ENCODE measurements at regions not wholly inside any gene's neighbourhood (a gene's known extent, or its start where the extent isn't known, plus 50 kb on each side); places are given as distances from the start of the nearest gene placed in this dataset.

DNA sequence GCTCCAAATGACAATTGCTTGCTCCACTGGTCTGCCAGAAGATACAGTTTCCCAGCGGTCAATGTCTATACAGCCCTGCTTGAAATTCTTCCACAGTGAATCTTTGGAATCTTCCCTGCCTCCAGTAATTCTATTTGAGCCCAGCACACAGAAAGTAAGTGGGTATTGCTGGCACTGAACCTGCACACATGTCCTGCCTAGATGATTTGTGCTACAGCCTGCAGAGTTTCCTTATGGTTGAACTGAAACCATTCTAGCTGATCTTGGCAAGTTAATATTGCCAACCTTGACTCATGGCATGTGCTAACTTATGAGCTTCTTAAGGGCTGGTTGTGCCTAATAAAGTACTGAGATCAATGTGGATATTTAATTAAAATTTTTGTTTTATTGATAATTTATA lies 553.8 kb upstream of the GNPDA2 start:
- TF ChIP-seq, protein P1, sequence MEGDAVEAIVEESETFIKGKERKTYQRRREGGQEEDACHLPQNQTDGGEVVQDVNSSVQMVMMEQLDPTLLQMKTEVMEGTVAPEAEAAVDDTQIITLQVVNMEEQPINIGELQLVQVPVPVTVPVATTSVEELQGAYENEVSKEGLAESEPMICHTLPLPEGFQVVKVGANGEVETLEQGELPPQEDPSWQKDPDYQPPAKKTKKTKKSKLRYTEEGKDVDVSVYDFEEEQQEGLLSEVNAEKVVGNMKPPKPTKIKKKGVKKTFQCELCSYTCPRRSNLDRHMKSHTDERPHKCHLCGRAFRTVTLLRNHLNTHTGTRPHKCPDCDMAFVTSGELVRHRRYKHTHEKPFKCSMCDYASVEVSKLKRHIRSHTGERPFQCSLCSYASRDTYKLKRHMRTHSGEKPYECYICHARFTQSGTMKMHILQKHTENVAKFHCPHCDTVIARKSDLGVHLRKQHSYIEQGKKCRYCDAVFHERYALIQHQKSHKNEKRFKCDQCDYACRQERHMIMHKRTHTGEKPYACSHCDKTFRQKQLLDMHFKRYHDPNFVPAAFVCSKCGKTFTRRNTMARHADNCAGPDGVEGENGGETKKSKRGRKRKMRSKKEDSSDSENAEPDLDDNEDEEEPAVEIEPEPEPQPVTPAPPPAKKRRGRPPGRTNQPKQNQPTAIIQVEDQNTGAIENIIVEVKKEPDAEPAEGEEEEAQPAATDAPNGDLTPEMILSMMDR (IDR thresholded peaks at IDR 0.05; ENCODE audit: insufficient read depth, low read length): no peak
- no peak for TF ChIP-seq REST (IDR thresholded peaks at IDR 0.05; ENCODE audit: insufficient replicate concordance, low read depth)
- no peak for TF ChIP-seq GABPA (IDR thresholded peaks at IDR 0.05; ENCODE audit: low read depth)
- TF ChIP-seq POLR2AphosphoS5 (IDR thresholded peaks at IDR 0.05; ENCODE audit: low read depth): no peak
- no peak for TF ChIP-seq SPI1 (IDR thresholded peaks at IDR 0.05; ENCODE audit: borderline replicate concordance, low read depth)
